T47D (cell line): ENCODE measurements at regions not wholly inside any gene's neighbourhood (a gene's known extent, or its start where the extent isn't known, plus 50 kb on each side); places are given as distances from the start of the nearest gene placed in this dataset.
A peak's percentile ranks its signal among the peaks of the same experiment; 100 is the strongest.

Source experiments
- DNase-seq, 2 experiments: peaks; one replicate each; pipeline versions ENCODE4 v3.0.0 to v3.0.0-alpha.2; 2011 to 2012; ENCODE audit warnings: low read depth in 1 of 2, low spot score in 1 of 2
- JUND ChIP-seq: IDR thresholded peaks from 2 replicates; pipeline ENCODE4 v1.6.1; 2012; ENCODE audit warnings: low read depth
- in situ Hi-C: cut with HindIII; loops from 2 replicates; pipeline ENCODE4 v1.10.0; 2016; ENCODE audit warnings: low sequenced_read_pairs, low pct_unique_long_range_greater_than_20kb

DNA sequence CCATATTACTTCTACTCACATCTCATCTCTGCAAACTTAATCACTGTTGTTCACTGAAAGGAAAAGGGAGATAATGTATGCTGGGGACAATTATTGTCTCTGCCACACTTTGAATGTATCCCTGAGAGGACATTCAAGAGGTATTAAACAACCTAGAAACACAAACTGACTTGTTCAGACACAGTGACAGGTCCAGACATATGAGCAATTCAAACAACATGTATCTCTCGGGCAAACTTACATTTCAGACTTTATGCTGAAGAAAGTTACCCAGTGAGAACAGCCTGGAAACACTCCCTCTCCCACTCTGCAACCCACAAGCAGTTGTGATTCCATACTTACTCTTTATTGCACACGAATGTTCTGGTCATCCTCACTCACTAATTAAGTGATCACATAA is 968.7 kb upstream of the SLC10A2 start:
- no peak for DNase-seq
- in situ Hi-C loops = no loop called here
- no peak for TF ChIP-seq JUND

DNA sequence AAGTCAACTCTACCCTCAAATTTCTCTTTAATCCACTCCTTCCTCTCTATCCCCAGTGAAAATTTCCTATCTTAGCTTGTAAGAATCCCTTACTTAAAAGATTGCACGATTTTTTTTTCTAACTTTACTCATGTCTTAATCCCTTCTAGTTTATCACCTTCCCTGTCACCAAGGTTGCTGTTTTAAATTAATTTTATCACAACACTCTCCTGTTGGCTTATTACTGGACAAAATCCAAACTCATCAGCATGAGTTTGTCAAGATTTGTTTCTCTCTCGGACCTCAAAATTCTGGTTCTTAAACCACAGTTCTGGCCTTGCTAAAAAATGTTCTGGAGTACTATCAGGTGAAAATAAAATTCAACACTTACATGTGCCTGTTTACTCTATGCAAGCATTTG is 959.1 kb upstream of the SLC10A2 start:
- in situ Hi-C loops = no loop called here
- TF ChIP-seq JUND = no peak
- DNase-seq = no peak

DNA sequence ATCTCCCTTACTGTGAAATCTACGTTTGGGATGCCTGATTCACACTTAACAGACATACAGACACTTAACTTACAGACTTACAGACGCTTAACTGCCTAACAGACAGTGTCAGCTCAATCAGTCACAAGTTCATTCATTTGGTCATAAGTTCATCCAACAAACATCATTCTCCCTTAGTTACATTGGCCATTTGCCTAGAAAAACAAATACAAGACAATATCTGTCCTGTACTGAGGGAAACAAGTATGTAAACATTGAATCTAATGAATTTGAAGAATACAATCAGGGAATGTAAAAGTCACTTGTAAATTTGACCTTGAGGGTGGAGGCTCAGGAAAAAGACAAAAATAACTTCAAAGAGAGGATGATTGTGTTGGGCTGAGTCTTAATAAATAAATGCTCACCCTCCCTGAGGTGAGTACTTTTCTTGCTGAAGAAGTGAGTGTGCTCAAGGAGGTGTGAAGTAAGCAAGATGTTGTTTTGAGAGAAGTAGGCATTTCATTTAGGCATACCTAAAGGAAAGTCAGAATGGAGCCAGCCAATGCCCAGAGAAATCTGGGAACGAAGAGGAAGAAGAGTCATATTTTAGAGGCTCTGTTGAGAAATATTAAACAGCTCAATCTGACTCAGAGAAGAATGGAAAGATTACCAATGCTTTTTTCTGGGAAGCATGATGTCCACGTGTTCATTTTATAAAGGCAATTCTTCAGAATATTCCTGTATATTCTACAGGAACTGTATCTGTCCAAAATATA is 958.4 kb upstream of the SLC10A2 start:
- no peak for TF ChIP-seq JUND
- in situ Hi-C loops = no loop called here
- peak in 1 of 2 experiments; percentile 35 for DNase-seq

DNA sequence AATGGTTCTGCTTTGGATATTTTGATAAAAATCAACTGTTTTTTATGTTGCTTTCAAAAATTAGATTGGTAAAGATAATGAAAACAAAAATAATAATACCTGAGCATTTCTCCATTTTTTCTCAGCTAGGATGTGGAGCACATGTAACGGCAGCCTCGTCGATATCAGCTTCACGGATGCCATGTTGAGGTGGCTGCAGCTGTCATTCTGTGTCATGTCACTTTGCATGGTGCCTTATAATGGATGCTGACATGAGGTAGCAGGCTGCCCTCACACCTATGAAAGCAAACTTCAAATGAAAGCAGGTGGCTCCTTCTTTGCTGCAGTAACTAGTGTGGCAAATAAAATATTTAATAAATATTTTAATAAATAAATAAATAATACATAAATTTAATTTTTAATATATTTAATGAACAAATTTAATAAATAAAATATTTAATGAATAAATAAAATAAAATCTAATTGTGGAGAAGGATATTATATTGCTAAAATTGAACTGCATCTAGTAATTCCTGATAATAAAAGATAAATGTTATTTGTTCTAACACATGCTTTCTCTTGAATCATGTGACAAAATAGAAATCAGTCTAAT is 955.7 kb upstream of the SLC10A2 start:
- no peak for TF ChIP-seq JUND
- in situ Hi-C loops = no loop called here
- DNase-seq = no peak

DNA sequence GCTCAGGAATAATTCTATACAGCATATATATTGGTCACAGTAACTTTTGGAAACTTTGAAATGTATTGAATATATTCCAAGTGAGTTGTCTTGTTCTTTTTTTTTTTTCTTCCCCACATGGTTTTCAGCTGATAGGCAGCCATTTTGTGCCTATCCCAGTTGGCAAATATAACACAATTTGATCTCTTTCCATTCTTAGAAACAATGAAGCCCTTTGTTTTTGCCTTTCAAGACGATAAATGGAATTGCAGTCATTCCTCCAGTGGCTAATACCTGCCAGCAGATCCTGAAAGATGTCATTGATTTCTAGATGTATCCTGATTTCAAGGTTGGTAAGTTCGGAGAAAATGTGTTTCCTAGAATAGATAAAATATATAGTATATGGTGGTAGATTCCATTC is 951.1 kb upstream of the SLC10A2 start:
- no peak for DNase-seq
- TF ChIP-seq JUND = no peak
- in situ Hi-C loops = no loop called here

DNA sequence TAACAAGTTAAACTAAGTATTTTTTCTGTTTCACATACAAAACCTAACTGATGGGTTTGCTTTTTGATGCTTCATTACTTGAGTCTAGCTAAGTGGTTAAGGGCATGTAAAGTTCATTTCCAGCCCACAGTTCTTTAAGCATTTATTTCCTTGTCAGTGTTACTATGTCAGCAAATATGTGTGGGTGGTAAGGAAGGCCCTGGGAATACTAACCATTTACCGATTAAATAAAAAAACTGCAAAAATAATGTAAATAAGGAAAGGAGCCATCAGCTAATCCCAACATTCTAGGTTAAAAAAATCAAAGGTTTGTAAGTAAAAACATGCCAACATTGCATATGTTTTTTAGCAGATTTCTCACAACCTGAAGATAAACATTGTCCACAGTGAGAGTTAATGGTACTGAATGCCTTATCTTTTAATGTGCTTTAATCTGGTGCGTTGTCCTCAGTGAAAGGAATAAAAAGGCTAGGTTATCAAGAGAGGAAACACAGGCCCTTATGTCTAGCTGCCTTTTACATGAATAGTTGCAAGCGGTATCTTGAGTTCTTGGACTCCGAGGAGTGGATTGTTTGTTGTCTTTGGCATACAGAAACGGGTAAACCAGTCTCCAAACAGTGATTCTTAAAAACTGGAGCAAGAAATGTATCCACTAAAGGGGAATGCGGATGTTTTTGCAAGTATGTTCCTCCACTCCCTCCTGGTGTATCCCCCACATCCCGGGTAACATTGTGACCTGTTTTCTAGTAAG is 949.6 kb upstream of the SLC10A2 start:
- DNase-seq = no peak
- in situ Hi-C loops = no loop called here
- no peak for TF ChIP-seq JUND

DNA sequence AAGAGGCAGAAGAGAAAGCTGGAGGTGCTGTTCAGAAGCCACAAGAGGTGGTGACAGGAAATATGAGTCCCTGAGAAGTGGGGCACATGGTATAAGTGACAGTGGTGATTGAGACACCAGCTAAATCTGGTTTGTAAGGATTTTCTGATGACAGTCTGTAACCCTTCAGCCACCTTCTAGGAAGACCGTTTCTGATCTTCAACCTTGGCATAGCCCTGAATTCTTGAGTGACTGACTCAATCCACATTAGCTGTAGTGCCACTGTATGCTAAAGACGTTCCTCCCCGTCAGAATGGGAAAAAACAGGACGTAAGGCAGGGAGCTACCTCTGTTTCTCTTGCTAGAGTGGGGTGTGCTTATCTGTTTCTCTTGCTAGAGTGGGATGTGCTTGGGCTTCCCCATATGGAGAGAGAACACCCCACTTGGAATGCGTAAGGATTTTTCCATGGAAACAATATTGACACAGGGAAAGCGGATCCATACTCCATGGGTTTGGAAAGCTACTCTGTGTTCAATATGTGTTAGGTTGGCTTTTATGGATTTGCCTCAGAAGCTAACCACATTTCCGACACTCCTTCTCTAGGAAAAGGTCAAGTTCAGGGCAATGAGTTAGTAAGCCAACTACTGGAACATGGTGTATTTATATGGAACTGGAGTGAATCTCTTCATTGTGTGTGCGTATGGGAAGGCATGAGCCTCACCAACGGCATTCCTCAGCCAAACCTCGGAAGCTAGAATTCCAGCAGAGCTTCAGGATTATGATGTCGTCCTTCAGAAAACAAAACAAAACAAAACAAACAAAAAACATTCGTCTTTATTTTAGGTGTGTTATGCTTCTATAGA is 948.8 kb upstream of the SLC10A2 start:
- in situ Hi-C loops = no loop called here
- no peak for DNase-seq
- TF ChIP-seq JUND = no peak

DNA sequence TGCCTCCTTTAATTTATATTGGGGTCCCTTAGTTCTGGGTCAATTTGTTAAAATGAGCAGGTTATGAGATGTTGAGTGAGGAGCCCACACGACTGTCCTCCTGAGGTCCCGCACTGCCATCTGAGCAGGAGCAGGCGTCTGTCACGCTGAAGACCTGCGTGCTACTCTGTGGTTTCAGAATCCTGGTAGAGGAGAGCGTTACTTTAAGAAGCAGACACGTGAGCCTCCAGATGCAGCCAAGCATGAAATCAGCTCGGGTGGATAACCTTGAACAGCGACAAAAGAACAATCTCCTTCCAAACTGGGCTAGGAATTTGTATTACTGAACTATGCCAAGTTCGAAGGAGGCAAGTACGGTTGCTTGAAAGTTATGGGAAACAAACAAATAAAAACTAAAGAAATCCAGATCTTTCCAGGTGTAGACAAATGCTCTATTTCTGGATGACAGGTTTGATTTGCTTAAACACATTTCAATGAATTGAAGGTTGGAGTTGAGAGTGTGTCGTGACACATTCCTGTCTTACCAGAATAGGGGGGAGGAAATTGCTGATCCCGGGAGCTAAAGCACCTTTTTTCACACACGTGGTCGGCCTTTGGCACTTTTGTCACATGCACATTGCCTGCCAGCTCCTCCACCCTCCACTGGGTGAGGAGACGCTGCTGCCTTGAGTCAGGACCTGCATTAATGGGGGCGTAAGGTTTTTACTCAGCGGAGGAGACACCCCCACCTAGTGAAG is 945.5 kb upstream of the SLC10A2 start:
- DNase-seq = peak in 1 of 2 experiments; percentile 21
- in situ Hi-C loops = no loop called here
- no peak for TF ChIP-seq JUND

DNA sequence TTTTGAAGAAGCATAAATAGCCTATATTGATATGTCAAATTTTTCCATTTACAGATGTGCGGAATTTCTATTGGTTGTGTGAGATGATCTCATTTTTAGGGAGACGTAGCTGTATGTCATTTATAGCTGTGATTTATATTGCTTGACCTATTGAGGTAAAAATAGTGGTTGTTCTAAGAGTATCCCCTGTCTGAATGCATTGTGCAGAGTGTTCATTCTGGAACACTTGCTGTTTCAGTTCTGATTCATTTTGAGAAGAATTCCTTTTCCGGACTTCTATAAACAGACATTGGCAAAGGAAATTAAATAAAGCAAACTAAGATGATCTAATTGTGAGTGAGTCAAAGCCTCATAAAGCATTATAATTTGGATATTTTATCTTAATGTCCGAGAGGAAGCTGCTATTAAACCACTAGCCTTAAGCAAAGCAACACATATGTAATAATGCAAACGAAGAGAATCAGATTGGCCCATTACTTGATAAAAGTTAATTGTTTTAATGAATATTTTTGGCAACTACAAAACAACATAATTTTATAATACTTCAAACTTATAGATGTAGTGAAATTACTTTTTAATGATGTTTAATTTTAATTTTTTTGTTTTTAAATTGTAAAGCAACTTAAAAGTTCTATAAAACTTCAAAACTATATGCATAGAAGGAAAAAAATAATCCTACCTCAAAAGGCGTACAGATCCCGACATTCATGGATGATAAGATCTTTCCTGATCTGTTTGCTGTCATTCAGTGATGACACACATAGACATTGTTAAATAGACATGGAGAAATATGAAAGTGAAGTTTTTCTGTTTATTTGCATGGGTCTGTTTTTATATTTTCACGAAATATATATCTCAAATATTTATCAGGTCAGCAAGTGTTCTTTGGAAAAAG is 942.6 kb upstream of the SLC10A2 start:
- in situ Hi-C loops = no loop called here

DNA sequence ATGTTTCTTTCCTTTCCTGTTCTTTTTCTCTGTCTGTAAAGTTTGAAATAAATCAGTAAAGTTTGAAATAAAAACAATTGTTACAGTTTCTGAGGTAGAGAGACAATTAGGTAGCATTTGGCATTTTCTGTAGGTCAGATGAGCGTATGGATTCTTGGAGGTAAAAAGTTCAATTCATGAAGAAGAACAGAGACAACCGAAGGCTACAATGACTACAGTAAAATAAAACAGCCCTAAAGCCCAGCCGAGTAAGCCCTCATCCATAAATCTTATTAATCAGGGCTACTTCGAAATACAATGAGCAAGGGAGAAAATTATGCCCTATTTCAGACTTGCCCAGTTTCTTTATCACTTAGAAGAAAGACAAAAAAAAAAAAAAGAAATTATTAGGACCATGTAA is 941.9 kb upstream of the SLC10A2 start:
- no peak for DNase-seq
- no peak for TF ChIP-seq JUND
- in situ Hi-C loops = no loop called here

More for the DNA sequence above, 942.6 kb upstream of the SLC10A2 start:
- DNase-seq = no peak
- TF ChIP-seq JUND = no peak

DNA sequence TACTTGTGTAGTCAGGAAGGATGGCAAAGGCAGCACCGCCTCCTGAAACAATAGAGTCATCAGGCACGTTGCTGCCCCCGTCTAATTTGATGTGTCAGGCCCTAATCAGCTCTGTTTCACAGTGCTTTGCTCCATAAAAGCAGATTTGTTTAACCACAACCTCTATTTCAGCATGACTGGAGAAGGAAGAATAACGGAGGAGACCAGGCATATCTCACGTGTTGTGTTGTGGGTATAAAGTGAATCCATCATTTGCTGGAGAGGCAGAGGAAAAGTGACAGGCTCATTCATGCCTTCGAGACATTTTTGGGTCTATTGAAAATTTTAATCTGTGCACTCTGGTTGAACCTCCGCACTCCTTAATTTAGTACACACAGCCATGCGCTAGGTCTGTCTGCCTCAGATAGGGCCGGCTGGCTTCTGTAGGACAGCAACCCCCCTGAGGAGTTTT is 940.4 kb upstream of the SLC10A2 start:
- no peak for DNase-seq
- TF ChIP-seq JUND = no peak
- in situ Hi-C loops = no loop called here
